ENCODE measurements at regions not wholly inside any gene's neighbourhood (a gene's known extent, or its start where the extent isn't known, plus 50 kb on each side); places are given as distances from the start of the nearest gene placed in this dataset.

DNA sequence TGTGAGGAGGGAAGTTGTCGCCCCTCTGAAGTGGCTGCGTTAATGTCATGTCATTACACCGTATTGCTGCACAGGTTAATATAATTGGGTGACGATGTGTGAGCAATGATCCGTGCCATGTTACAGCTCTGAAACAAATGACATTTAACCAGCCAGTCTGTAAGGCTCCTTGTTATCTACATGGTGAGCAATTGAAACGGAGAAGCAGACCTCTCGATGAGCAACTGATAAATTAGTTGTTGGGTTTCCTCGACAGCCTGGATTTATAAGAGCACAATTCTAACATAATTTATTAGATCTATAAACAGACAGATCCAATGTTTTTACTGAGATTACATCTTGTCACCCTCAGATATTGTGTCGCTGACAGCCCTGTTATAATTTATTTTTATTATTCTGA lies 49.9 kb upstream of the MAFB start:
- no peak for TF ChIP-seq EZH2 (IDR thresholded peaks at IDR 0.05; ENCODE audit: borderline replicate concordance)
- TF ChIP-seq, protein P1, sequence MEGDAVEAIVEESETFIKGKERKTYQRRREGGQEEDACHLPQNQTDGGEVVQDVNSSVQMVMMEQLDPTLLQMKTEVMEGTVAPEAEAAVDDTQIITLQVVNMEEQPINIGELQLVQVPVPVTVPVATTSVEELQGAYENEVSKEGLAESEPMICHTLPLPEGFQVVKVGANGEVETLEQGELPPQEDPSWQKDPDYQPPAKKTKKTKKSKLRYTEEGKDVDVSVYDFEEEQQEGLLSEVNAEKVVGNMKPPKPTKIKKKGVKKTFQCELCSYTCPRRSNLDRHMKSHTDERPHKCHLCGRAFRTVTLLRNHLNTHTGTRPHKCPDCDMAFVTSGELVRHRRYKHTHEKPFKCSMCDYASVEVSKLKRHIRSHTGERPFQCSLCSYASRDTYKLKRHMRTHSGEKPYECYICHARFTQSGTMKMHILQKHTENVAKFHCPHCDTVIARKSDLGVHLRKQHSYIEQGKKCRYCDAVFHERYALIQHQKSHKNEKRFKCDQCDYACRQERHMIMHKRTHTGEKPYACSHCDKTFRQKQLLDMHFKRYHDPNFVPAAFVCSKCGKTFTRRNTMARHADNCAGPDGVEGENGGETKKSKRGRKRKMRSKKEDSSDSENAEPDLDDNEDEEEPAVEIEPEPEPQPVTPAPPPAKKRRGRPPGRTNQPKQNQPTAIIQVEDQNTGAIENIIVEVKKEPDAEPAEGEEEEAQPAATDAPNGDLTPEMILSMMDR (IDR thresholded peaks at IDR 0.05; ENCODE audit: poor library complexity) = no peak

Data from hepatocyte (in vitro differentiated cells).